NB4 (cell line): ENCODE measurements at regions not wholly inside any gene's neighbourhood (a gene's known extent, or its start where the extent isn't known, plus 50 kb on each side); places are given as distances from the start of the nearest gene placed in this dataset.

Experiments used
- CTCF ChIP-seq: IDR thresholded peaks from one replicate; pipeline ENCODE4 v1.5.1; 2012; ENCODE audit warnings: low read depth, low read length
- MYC ChIP-seq: IDR thresholded peaks from 2 replicates; pipeline ENCODE4 v1.6.1; 2011; ENCODE audit warnings: low read depth, low read length
- POLR2A ChIP-seq: IDR thresholded peaks from 2 replicates; pipeline ENCODE4 v1.6.1; 2011; ENCODE audit warnings: mild to moderate bottlenecking; ENCODE audit not compliant: insufficient read length; ENCODE audit errors: extremely low read depth
- TF ChIP-seq, protein P1 (sequence below): IDR thresholded peaks from 2 replicates; pipeline ENCODE4 v1.6.1; 2011; ENCODE audit warnings: low read depth, low read length

DNA sequence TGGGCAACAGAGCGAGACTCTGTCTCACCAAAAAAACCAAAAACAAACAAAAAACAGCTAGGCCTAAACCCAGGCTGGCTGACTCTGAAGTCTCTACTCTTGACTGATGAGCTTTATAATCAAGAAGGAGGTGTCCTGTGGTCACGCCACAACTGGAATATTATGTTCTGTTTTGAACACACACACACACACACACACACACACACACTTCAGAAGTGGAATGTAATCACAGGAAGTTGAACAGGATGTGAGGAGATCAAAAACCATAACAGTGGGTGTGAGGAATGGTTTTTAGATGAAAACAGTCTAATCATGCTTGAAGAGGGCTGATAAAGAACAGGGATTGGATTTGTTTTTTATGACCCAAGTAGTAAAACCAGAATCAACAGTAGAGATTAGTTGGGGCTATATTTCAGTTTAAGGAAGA, 51.1 kb upstream of the IL6 start:
- TF ChIP-seq CTCF, result no peak
- no peak for TF ChIP-seq POLR2A
- TF ChIP-seq, protein P1, sequence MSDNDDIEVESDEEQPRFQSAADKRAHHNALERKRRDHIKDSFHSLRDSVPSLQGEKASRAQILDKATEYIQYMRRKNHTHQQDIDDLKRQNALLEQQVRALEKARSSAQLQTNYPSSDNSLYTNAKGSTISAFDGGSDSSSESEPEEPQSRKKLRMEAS, result no peak
- no peak for TF ChIP-seq MYC
